ENCODE measurements at regions not wholly inside any gene's neighbourhood (a gene's known extent, or its start where the extent isn't known, plus 50 kb on each side); places are given as distances from the start of the nearest gene placed in this dataset.
A peak's percentile ranks its signal among the peaks of the same experiment; 100 is the strongest.
"Not testable (repeated sequence)": the region's sequence is repeated elsewhere in the genome, so short reads cannot be mapped to it uniquely, and the experiment has no call there.

DNA sequence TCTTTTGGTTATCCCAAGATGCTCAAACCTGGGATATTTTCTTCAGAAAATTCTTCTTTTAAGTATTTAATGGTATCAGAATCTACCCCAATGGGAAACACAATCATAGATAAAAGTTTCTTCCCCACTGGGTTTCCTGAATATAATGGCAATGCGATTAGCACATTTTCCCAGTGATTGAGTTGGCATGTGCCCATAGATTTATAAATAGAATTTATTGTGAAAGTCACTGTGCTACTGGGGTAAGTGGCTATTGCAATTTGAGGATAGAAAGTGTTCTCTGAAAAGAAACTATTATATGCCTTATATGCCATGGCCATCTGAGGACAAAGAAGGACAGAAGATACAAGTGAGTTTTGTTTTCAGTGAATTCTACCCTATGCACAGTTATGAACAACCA is 99.0 kb upstream of the RBMS3 start:
- no peak for DNase-seq (ENCODE audit: low read depth in 2 of 2)
- TF ChIP-seq, protein P1, sequence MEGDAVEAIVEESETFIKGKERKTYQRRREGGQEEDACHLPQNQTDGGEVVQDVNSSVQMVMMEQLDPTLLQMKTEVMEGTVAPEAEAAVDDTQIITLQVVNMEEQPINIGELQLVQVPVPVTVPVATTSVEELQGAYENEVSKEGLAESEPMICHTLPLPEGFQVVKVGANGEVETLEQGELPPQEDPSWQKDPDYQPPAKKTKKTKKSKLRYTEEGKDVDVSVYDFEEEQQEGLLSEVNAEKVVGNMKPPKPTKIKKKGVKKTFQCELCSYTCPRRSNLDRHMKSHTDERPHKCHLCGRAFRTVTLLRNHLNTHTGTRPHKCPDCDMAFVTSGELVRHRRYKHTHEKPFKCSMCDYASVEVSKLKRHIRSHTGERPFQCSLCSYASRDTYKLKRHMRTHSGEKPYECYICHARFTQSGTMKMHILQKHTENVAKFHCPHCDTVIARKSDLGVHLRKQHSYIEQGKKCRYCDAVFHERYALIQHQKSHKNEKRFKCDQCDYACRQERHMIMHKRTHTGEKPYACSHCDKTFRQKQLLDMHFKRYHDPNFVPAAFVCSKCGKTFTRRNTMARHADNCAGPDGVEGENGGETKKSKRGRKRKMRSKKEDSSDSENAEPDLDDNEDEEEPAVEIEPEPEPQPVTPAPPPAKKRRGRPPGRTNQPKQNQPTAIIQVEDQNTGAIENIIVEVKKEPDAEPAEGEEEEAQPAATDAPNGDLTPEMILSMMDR (IDR thresholded peaks at IDR 0.05; ENCODE audit: low read depth, low read length) = no peak

GRCh38 chr3:29182828-29183227 is 98.0 kb upstream of the RBMS3 start:
- not testable (repeated sequence) for H3K4me3 ChIP-seq (replicated peaks in 1 of 2; ENCODE audit: low read depth in 2 of 2, low read length in 2 of 2); DNase-seq (ENCODE audit: low read depth in 2 of 2)

More for the DNA sequence above, 99.0 kb upstream of the RBMS3 start:
- no peak overlapping the region for H3K4me3 ChIP-seq (replicated peaks in 1 of 2; ENCODE audit: low read depth in 2 of 2, low read length in 2 of 2)

- peak; percentile 52 to 78 for DNase-seq (ENCODE audit: low read depth in 2 of 2)
- no peak overlapping the region for H3K4me3 ChIP-seq (replicated peaks in 1 of 2; ENCODE audit: low read depth in 2 of 2, low read length in 2 of 2)
- TF ChIP-seq, protein P1 (IDR thresholded peaks at IDR 0.05; ENCODE audit: low read depth, low read length) = no peak
These were observed 97.4 kb upstream of the RBMS3 start for GRCh38 chr3:29183346-29184087.

GRCh38 chr3:29185706-29186105 is 95.2 kb upstream of the RBMS3 start:
- no peak overlapping the region for H3K4me3 ChIP-seq (replicated peaks in 1 of 2; ENCODE audit: low read depth in 2 of 2, low read length in 2 of 2)
- DNase-seq (ENCODE audit: low read depth in 2 of 2) = peak in 1 of 2 donors; percentile 53
- TF ChIP-seq, protein P1 (IDR thresholded peaks at IDR 0.05; ENCODE audit: low read depth, low read length) = no peak

DNA sequence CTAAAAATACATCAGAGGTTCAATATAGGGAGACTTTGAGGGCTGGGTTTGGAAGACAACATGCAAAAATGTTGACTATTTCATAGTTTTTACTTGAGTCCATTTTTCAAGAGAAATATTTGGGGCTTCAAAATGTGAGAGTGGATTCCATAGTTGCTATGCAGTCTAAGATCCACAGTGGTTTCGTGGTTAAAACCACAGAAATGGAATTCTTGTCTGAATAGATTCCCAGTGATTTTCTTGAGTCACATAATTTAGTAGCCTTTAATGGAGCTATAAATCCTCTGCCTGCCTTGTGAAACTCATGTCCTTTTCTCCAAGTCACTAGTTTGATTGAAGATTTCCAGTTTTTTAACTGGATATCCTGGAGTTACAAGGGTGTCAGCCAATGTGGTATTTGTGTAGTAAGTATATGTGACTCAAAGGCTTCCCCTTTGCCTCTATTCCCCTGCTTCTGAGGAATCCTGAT is 94.7 kb upstream of the RBMS3 start:
- no peak overlapping the region for H3K4me3 ChIP-seq (replicated peaks in 1 of 2; ENCODE audit: low read depth in 2 of 2, low read length in 2 of 2)
- TF ChIP-seq, protein P1 (IDR thresholded peaks at IDR 0.05; ENCODE audit: low read depth, low read length) = no peak
- peak; percentile 82 to 93 for DNase-seq (ENCODE audit: low read depth in 2 of 2)

DNA sequence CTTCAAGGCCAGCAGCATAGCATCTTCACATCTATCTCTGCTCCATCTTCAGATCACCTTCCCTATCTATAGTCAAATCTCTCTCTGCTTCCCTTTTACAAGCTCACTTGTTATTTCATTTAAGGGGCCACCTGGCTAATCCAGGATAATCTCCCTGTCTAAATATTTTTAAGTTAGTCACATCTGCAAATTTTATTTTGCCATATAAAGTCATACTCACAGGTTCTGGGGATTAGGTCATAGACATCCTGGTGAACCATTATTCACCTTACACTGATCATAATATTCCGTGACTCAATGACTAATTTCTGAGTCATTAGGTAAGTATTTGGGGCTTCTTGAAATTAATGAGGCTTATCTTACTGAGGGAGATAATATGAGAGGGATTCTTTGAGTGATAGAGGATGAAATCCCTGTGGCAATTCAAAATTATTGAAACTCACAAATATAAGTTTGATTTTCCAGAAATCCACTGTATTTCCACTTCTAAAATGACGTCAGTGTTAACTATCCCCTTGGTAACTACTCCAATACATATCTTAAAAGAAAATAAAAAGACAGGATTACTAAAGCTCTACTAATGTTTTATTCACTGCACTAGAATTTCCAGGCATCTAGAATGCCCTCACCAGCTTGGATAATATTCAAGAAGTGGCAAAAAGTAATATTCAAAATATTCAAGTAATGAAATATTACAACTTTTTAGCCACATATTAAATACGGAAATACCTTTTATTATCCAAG is 93.7 kb upstream of the RBMS3 start:
- TF ChIP-seq, protein P1 (IDR thresholded peaks at IDR 0.05; ENCODE audit: low read depth, low read length) = no peak
- peak; percentile 37 to 94 for DNase-seq (ENCODE audit: low read depth in 2 of 2)

DNA sequence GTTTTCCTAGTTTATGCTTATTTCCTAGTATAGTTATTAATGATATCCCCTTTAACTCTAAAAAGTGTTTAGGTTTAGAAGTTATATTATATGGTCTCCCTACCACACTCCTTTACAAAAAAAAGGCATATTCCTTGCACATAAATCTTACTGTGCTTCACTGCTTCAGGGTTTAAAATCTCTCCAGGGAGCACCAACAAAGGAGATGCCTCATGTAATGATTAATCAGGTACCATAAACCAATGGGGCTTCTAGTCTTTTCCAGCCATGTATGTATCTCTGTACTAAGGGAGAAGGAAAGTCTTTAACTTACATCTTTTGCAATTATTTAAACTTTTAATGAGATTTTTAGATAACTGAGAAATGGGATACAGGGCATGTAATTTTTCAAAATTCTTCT is 91.5 kb upstream of the RBMS3 start:
- TF ChIP-seq, protein P1 (IDR thresholded peaks at IDR 0.05; ENCODE audit: low read depth, low read length) = no peak
- no peak for DNase-seq (ENCODE audit: low read depth in 2 of 2)
- H3K4me3 ChIP-seq (replicated peaks in 1 of 2; ENCODE audit: low read depth in 2 of 2, low read length in 2 of 2) = no peak overlapping the region

More for the DNA sequence above, 93.7 kb upstream of the RBMS3 start:
- no peak overlapping the region for H3K4me3 ChIP-seq (replicated peaks in 1 of 2; ENCODE audit: low read depth in 2 of 2, low read length in 2 of 2)

Data from cardiac fibroblast (primary cell).